SJSA1 (cell line): ENCODE measurements at regions not wholly inside any gene's neighbourhood (a gene's known extent, or its start where the extent isn't known, plus 50 kb on each side); places are given as distances from the start of the nearest gene placed in this dataset.

Experiments used
- DNase-seq, 2 experiments: peaks; one replicate each; pipeline ENCODE4 v3.0.0-alpha.2; 2015 to 2020; ENCODE audit warnings: low spot score in 2 of 2, low read depth in 1 of 2
- H3K27ac ChIP-seq: fragments of 250-450 bp; sonication (Bioruptor Pico); 2 replicates; pipeline ENCODE4 v1.5.1; 2020; ENCODE audit warnings: mild to moderate bottlenecking, moderate library complexity
- H3K27me3 ChIP-seq: fragments of 250-450 bp; sonication (Bioruptor Pico); replicated peaks from 2 replicates; pipeline ENCODE4 v1.5.1; 2020; ENCODE audit warnings: mild to moderate bottlenecking, moderate library complexity
- H3K36me3 ChIP-seq: fragments of 250-450 bp; sonication (Bioruptor Pico); 2 replicates; pipeline ENCODE4 v1.5.1; 2020; ENCODE audit warnings: mild to moderate bottlenecking
- H3K4me1 ChIP-seq: fragments of 250-450 bp; sonication (Bioruptor Pico); replicated peaks from 2 replicates; pipeline ENCODE4 v1.6.1; 2021; ENCODE audit warnings: mild to moderate bottlenecking
- H3K4me3 ChIP-seq: fragments of 250-450 bp; sonication (Bioruptor Pico); 2 replicates; pipeline ENCODE4 v1.5.1; 2020; ENCODE audit warnings: mild to moderate bottlenecking
- H3K9me3 ChIP-seq: fragments of 250-450 bp; sonication (Bioruptor Pico); replicated peaks from 2 replicates; pipeline ENCODE4 v1.5.1; 2020; ENCODE audit warnings: mild to moderate bottlenecking

- H3K27me3 ChIP-seq: no peaks in the 10 kb centered on the region
- no peak overlapping the region for H3K4me3 ChIP-seq
- H3K9me3 ChIP-seq: no peaks in the 10 kb centered on the region
- no peak for DNase-seq
- H3K36me3 ChIP-seq: no peaks in the 10 kb centered on the region
- peaks cover 63% of the 10 kb centered on the region for H3K4me1 ChIP-seq
- H3K27ac ChIP-seq: peak overlapping the region; percentile 53
Observed at GRCh38 chr10:83819609-83820008, 319.7 kb upstream of the GHITM start.

GRCh38 chr10:83820033-83820432 is 319.3 kb upstream of the GHITM start:
- DNase-seq: peak in 1 of 2 experiments; percentile 66
- Histone ChIP-seq H3K27ac (peak overlapping the region; percentile 53), H3K4me3 (no peak overlapping the region), H3K36me3 (no peaks in the 10 kb centered on the region), H3K4me1 (peaks cover 63% of the 10 kb centered on the region), H3K27me3 (no peaks in the 10 kb centered on the region), H3K9me3 (no peaks in the 10 kb centered on the region)

DNA sequence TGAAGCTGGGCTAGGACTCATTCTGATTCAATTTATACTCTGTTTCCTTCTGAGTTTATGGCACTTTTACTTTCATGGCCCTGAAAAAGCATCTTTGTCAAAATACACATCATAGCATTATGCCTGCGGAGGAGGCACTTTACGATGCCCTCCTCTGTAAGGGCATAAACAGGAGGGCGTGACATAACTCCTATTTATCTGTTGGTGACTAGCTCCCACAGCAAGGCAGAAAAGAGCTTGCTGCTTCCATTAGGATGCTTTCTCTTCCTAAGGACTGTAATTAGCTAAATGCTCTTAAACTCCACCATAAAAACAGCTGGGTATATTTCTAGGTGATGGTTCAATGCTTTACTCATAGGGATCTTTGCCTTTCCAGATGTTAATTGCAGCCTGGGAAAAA is 315.2 kb upstream of the GHITM start:
- 0 out of 2 replicates have a peak, but pooled peaks cover 2% of the 10 kb centered on the region for H3K9me3 ChIP-seq
- no peak for DNase-seq
- no peak overlapping the region for H3K4me3 ChIP-seq
- H3K4me1 ChIP-seq: peaks cover 30% of the 10 kb centered on the region
- H3K27me3 ChIP-seq: no peaks in the 10 kb centered on the region
- H3K27ac ChIP-seq: no peak overlapping the region
- no peaks in the 10 kb centered on the region for H3K36me3 ChIP-seq

GRCh38 chr10:83834096-83834495 is 305.2 kb upstream of the GHITM start:
- H3K9me3 ChIP-seq: no peaks in the 10 kb centered on the region
- no peaks in the 10 kb centered on the region for H3K36me3 ChIP-seq
- H3K27ac ChIP-seq: no peak overlapping the region
- no peak overlapping the region for H3K4me3 ChIP-seq
- no peaks in the 10 kb centered on the region; the same call in 1 of the 2 replicates for H3K27me3 ChIP-seq
- no peak for DNase-seq
- no peaks in the 10 kb centered on the region for H3K4me1 ChIP-seq

DNA sequence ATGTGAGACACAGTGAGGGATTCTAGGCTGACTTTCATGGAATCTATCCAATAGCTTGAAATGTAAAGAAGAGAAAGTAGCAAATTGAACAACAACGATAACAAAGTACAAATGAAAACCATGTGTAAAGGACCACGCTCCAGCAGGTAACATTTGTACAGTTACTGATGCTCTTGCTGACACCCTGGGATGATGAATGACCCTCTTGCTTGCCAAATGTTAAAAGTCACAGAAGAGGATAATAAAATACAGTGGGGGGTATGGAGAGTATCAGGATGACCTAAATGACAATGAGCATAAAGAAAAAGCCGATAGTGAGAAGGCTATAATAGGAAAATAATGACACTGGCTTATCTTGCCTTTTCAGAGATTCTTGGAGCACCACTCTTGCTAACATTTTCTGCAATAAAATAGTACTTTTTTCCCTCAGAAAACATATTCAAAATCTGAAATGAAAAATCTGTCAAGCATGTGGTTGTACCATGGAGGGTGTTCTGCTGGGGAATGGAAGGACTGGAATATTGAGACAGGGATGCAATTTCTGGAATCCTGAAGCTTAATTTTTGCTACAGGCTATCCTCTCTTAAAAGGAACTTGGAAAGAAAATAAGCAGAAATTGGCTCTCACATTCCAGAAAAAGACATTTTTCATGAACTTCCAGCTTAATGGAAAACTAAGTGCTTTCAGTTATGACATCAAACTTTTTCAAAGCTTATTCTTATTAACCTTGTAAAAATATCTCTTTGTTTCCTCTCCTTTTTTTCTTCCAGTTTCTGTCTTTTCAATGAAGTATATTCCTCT is 303.2 kb upstream of the GHITM start:
- no peak overlapping the region for H3K27ac ChIP-seq
- no peaks in the 10 kb centered on the region for H3K4me1 ChIP-seq
- no peaks in the 10 kb centered on the region for H3K9me3 ChIP-seq
- no peak for DNase-seq
- H3K36me3 ChIP-seq: no peaks in the 10 kb centered on the region
- H3K27me3 ChIP-seq: no peaks in the 10 kb centered on the region; the same call in 1 of the 2 replicates
- H3K4me3 ChIP-seq: no peak overlapping the region

- H3K9me3 ChIP-seq: no peaks in the 10 kb centered on the region
- no peaks in the 10 kb centered on the region for H3K27me3 ChIP-seq
- H3K4me1 ChIP-seq: no peaks in the 10 kb centered on the region
- DNase-seq: no peak
- no peaks in the 10 kb centered on the region for H3K36me3 ChIP-seq
- no peak overlapping the region for H3K27ac ChIP-seq
- H3K4me3 ChIP-seq: no peak overlapping the region
Observed at GRCh38 chr10:83848677-83849076, 290.6 kb upstream of the GHITM start.

DNA sequence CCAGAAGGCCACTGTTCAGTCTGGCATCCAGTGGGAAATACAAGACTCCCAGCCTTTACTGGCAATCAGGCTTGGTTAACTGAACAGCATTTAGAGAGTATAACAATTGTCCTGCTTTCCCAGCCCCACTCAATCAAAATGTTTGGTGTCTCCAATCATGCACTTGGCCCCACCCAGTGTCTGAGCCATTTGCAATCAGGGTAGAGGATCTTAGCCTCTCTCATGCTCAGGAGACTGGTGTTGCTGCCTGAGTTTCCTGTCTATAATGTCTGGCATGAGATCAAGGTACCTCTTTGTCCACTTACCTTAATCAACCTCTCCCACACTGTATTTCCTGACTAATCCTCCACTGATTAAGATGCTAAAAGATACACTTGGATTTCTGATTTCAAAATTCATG is 290.2 kb upstream of the GHITM start:
- Histone ChIP-seq H3K4me1 (no peaks in the 10 kb centered on the region), H3K36me3 (no peaks in the 10 kb centered on the region), H3K27me3 (no peaks in the 10 kb centered on the region), H3K4me3 (no peak overlapping the region), H3K9me3 (no peaks in the 10 kb centered on the region; the same call in 1 of the 2 replicates), H3K27ac (no peak overlapping the region)
- no peak for DNase-seq

GRCh38 chr10:83852146-83852545 is 287.2 kb upstream of the GHITM start:
- H3K27me3 ChIP-seq: no peaks in the 10 kb centered on the region
- H3K4me1 ChIP-seq: no peaks in the 10 kb centered on the region
- DNase-seq: no peak
- H3K4me3 ChIP-seq: no peak overlapping the region
- no peak overlapping the region for H3K27ac ChIP-seq
- H3K36me3 ChIP-seq: no peaks in the 10 kb centered on the region
- H3K9me3 ChIP-seq: no peaks in the 10 kb centered on the region; the same call in 1 of the 2 replicates

DNA sequence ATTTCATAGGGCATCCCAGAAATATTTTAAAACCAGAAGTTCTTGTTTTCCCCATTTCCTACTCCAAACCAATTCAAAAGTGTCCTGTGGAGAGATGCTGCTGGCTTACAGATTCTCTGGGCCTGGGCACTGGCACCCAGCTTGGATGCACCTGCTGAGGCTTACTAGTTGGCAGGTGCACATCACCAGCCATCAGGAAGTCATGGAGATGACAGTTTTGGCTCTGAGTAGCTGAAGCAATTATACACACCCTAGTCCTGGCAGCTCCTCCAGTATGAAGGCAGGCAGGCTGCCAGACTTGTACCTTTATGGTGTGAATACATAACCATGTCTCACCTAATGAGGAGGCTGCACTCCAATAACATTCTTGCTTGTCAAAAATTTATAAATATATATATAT is 276.6 kb upstream of the GHITM start:
- Histone ChIP-seq H3K27me3 (no peaks in the 10 kb centered on the region), H3K9me3 (no peaks in the 10 kb centered on the region; the same call in 1 of the 2 replicates), H3K36me3 (no peaks in the 10 kb centered on the region), H3K4me3 (no peak overlapping the region), H3K27ac (no peak overlapping the region), H3K4me1 (no peaks in the 10 kb centered on the region)
- DNase-seq: no peak

DNA sequence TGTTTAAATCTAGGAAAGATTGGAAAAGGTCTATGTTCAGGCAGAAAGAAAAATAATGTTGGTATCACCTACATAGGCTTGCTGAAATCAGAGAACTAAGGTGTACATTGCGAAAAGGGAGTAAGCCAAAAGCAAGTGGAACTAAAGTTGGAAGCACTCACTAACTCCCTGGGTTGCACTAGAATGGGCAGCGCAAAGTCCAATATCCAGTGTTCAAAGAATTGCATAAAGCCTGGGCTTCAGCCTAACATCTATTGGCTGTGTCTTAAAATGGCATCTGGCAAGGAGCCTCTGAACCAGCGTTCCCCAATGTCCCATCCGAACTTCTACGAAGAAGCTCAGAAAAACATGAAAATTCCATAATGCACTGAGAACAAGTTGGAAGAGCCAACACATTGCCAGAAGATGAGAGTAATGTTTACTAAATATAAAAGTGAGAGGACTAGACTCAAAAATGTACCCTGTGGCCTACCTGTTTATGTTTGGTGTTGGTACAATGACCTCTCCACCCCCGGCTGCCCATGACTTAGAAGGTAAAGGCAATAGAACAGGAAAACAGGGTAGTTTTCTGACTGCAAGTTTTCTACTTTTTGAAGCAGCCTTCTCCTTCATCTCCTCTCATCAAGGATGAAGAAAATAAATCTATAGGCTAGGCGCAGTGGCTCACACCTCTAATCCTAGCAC is 275.9 kb upstream of the GHITM start:
- no peak overlapping the region for H3K4me3 ChIP-seq
- no peaks in the 10 kb centered on the region; the same call in 1 of the 2 replicates for H3K9me3 ChIP-seq
- no peak overlapping the region for H3K27ac ChIP-seq
- no peak for DNase-seq
- no peaks in the 10 kb centered on the region for H3K27me3 ChIP-seq
- H3K4me1 ChIP-seq: no peaks in the 10 kb centered on the region
- H3K36me3 ChIP-seq: no peaks in the 10 kb centered on the region

DNA sequence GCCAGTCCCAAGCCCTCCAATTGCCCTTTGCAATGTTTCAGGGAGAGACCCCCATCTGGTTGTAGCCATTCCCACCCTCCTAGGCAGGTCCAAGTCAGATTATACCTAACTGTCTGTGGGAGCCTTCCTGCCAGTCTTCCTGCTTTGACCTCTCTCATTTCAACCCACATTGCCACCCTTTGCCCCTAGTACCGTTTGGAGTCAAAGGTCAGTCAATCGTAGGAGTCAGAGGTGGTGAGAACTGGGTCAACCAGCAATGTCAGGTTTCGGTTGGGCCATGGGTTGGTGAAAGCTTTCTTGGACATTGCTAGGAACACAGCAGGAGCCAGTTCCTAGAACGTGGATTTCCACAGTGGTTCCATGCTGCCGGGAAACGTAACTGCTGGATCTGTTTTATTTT is 269.4 kb upstream of the GHITM start:
- no peak overlapping the region for H3K4me3 ChIP-seq
- no peak overlapping the region for H3K27ac ChIP-seq
- H3K36me3 ChIP-seq: no peaks in the 10 kb centered on the region
- H3K4me1 ChIP-seq: no peaks in the 10 kb centered on the region
- H3K27me3 ChIP-seq: no peaks in the 10 kb centered on the region
- H3K9me3 ChIP-seq: no peaks in the 10 kb centered on the region
- no peak for DNase-seq

DNA sequence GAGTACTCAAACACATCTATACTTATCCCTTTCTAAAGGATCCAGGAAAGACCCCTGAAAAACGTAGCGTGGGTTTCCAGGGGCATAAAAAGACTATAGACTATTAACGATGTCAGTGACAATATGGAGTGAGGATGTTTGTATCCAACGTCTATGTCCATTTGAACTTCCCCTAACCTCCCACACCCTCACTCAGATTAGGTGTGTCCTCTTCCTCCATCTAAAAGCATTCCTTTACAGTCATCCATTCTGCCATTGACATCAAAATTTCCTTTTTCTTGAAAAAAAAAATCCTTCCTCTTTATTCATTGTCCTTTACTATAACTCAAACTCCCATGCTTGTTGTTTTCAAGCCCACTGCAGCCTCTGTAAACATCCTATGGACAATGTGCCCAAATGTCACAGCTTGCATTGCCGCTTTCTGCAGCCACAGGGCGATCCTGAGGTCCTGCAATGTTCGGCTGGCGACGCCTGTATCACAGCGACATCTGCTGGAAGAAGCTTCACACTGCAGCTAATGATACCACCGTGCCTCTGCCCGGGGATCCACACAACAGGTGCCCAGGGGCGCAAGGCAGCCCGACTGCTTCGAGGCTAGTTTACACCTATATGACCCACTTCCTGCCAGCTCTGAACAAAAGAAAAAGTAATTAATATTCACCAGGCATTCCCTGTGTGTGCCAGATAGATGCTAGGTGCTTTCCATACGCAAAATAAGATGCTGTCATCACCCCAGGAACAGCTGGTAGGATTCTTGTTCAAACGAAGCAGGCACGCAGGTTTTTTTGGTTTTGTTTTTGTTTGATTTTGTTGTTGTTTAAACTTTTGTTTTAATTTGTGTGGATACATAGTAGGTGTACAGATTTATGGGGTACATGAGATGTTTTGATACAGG is 267.9 kb upstream of the GHITM start:
- H3K36me3 ChIP-seq: no peaks in the 10 kb centered on the region
- no peaks in the 10 kb centered on the region for H3K9me3 ChIP-seq
- H3K27ac ChIP-seq: no peak overlapping the region
- H3K4me3 ChIP-seq: no peak overlapping the region
- peak; percentile 58 to 71 for DNase-seq
- H3K27me3 ChIP-seq: no peaks in the 10 kb centered on the region
- H3K4me1 ChIP-seq: no peaks in the 10 kb centered on the region

DNA sequence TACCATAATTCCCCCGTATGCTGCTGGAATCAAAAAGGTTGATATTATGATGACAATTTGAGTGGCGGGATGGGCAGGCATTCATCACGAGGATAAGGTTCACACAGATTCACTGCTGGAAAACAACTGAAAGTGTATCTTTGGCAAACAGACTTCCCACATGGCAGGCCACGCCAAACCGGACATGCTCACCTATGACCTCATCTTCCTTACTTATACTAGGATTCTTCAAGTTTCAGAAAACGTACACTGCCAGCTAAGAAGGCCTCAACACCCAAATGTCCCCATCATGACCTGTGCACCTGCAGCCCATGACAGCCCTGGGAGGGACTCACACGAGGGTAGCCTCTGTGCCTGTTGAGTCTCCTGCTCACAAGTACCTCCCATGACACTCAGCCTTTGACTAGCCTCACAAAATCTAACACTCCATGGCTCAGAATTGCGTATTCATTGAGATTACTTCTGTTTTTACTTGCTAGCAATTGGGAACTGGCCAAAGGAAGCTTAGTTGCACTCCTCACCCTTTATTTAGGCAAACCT is 259.0 kb upstream of the GHITM start:
- Histone ChIP-seq H3K4me1 (no peaks in the 10 kb centered on the region), H3K27me3 (no peaks in the 10 kb centered on the region; the same call in 1 of the 2 replicates), H3K27ac (no peak overlapping the region), H3K4me3 (no peak overlapping the region), H3K9me3 (no peaks in the 10 kb centered on the region), H3K36me3 (no peaks in the 10 kb centered on the region)
- DNase-seq: no peak
